SK-N-SH (cell line): ENCODE measurements at regions not wholly inside any gene's neighbourhood (a gene's known extent, or its start where the extent isn't known, plus 50 kb on each side); places are given as distances from the start of the nearest gene placed in this dataset.

Source experiments
- CHD2 ChIP-seq: fragments of 150-350 bp; IDR thresholded peaks from 2 replicates; pipeline ENCODE4 v1.6.1; 2018; ENCODE audit warnings: low read length; ENCODE audit not compliant: partially characterized antibody
- RFX5 ChIP-seq: IDR thresholded peaks from 2 replicates; pipeline ENCODE4 v1.6.1; 2012; ENCODE audit warnings: mild to moderate bottlenecking, improper control_type of control experiment, low read length
- SMC3 ChIP-seq: IDR thresholded peaks from 2 replicates; pipeline ENCODE4 v1.6.1; 2012; ENCODE audit warnings: low read depth, low read length, improper control_type of control experiment
- TF ChIP-seq, protein P1 (sequence below): fragments of 200-600 bp; sonication (generic); IDR thresholded peaks from 2 replicates; pipeline ENCODE4 v1.6.1; 2017; ENCODE audit warnings: antibody characterized with exemption, mild to moderate bottlenecking, moderate library complexity

- TF ChIP-seq, protein P1, sequence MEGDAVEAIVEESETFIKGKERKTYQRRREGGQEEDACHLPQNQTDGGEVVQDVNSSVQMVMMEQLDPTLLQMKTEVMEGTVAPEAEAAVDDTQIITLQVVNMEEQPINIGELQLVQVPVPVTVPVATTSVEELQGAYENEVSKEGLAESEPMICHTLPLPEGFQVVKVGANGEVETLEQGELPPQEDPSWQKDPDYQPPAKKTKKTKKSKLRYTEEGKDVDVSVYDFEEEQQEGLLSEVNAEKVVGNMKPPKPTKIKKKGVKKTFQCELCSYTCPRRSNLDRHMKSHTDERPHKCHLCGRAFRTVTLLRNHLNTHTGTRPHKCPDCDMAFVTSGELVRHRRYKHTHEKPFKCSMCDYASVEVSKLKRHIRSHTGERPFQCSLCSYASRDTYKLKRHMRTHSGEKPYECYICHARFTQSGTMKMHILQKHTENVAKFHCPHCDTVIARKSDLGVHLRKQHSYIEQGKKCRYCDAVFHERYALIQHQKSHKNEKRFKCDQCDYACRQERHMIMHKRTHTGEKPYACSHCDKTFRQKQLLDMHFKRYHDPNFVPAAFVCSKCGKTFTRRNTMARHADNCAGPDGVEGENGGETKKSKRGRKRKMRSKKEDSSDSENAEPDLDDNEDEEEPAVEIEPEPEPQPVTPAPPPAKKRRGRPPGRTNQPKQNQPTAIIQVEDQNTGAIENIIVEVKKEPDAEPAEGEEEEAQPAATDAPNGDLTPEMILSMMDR, result no peak
- TF ChIP-seq SMC3 (no peak), RFX5 (no peak), CHD2 (no peak)
Measured at GRCh38 chr14:73770977-73771847, 57.0 kb upstream of the PNMA1 start.
